ENCODE measurements at regions not wholly inside any gene's neighbourhood (a gene's known extent, or its start where the extent isn't known, plus 50 kb on each side); places are given as distances from the start of the nearest gene placed in this dataset.
"Not testable (repeated sequence)": the region's sequence is repeated elsewhere in the genome, so short reads cannot be mapped to it uniquely, and the experiment has no call there.

- TF ChIP-seq CTCF (IDR thresholded peaks at IDR 0.05; ENCODE audit: insufficient read depth, low read length, poor library complexity, severe bottlenecking) = no peak
- Histone ChIP-seq H3K27me3 (ENCODE audit: control insufficient read depth, insufficient read depth, low read length) (no peaks in the 10 kb centered on the region), H3K36me3 (ENCODE audit: control insufficient read depth, insufficient read depth, low read length) (no peaks in the 10 kb centered on the region), H3K4me3 (ENCODE audit: low read depth, low read length) (no peak overlapping the region)
- DNase-seq (ENCODE audit: low read depth) = no peak
Measured at GRCh38 chr1:192448026-192448578, 127.5 kb upstream of the RGS1 start.

- no peaks in the 10 kb centered on the region for H3K36me3 ChIP-seq (ENCODE audit: control insufficient read depth, insufficient read depth, low read length)
- DNase-seq (ENCODE audit: low read depth) = no peak
- no peak for TF ChIP-seq CTCF (IDR thresholded peaks at IDR 0.05; ENCODE audit: insufficient read depth, low read length, poor library complexity, severe bottlenecking)
- H3K4me3 ChIP-seq (ENCODE audit: low read depth, low read length) = no peak overlapping the region
- no peaks in the 10 kb centered on the region for H3K27me3 ChIP-seq (ENCODE audit: control insufficient read depth, insufficient read depth, low read length)
Measured at GRCh38 chr1:192453360-192453992, 122.1 kb upstream of the RGS1 start.

- no peak overlapping the region for H3K4me3 ChIP-seq (ENCODE audit: low read depth, low read length)
- no peaks in the 10 kb centered on the region for H3K36me3 ChIP-seq (ENCODE audit: control insufficient read depth, insufficient read depth, low read length)
- no peak for TF ChIP-seq CTCF (IDR thresholded peaks at IDR 0.05; ENCODE audit: insufficient read depth, low read length, poor library complexity, severe bottlenecking)
- H3K27me3 ChIP-seq (ENCODE audit: control insufficient read depth, insufficient read depth, low read length) = no peaks in the 10 kb centered on the region
- DNase-seq (ENCODE audit: low read depth) = no peak
Measured at GRCh38 chr1:192459467-192459866, 116.1 kb upstream of the RGS1 start.

- Histone ChIP-seq H3K36me3 (ENCODE audit: control insufficient read depth, insufficient read depth, low read length) (no peaks in the 10 kb centered on the region), H3K27me3 (ENCODE audit: control insufficient read depth, insufficient read depth, low read length) (no peaks in the 10 kb centered on the region), H3K4me3 (ENCODE audit: low read depth, low read length) (no peak overlapping the region)
- TF ChIP-seq CTCF (IDR thresholded peaks at IDR 0.05; ENCODE audit: insufficient read depth, low read length, poor library complexity, severe bottlenecking) = no peak
- DNase-seq (ENCODE audit: low read depth) = no peak
Measured at GRCh38 chr1:192461684-192462083, 113.9 kb upstream of the RGS1 start.

- H3K4me3 ChIP-seq (ENCODE audit: low read depth, low read length) = no peak overlapping the region
- TF ChIP-seq CTCF (IDR thresholded peaks at IDR 0.05; ENCODE audit: insufficient read depth, low read length, poor library complexity, severe bottlenecking) = no peak
Measured at GRCh38 chr1:192462616-192463015, 113.0 kb upstream of the RGS1 start.

GRCh38 chr1:192463661-192464060, 111.9 kb upstream of the RGS1 start:
- Histone ChIP-seq H3K36me3 (ENCODE audit: control insufficient read depth, insufficient read depth, low read length) (no peaks in the 10 kb centered on the region), H3K4me3 (ENCODE audit: low read depth, low read length) (no peak overlapping the region), H3K27me3 (ENCODE audit: control insufficient read depth, insufficient read depth, low read length) (no peaks in the 10 kb centered on the region)
- no peak for DNase-seq (ENCODE audit: low read depth)
- no peak for TF ChIP-seq CTCF (IDR thresholded peaks at IDR 0.05; ENCODE audit: insufficient read depth, low read length, poor library complexity, severe bottlenecking)

More at GRCh38 chr1:192462616-192463015, 113.0 kb upstream of the RGS1 start:
- Histone ChIP-seq H3K36me3 (ENCODE audit: control insufficient read depth, insufficient read depth, low read length) (no peaks in the 10 kb centered on the region), H3K27me3 (ENCODE audit: control insufficient read depth, insufficient read depth, low read length) (no peaks in the 10 kb centered on the region)
- no peak for DNase-seq (ENCODE audit: low read depth)

GRCh38 chr1:192465221-192465620, 110.4 kb upstream of the RGS1 start:
- H3K27me3 ChIP-seq (ENCODE audit: control insufficient read depth, insufficient read depth, low read length) = not testable (repeated sequence)

More at GRCh38 chr1:192465221-192465620, 110.4 kb upstream of the RGS1 start:
- not testable (repeated sequence) for DNase-seq (ENCODE audit: low read depth); H3K4me3 ChIP-seq (ENCODE audit: low read depth, low read length); H3K36me3 ChIP-seq (ENCODE audit: control insufficient read depth, insufficient read depth, low read length)

Measured in kidney epithelial cell (primary cell).